Ishikawa (cell line): ENCODE measurements at regions not wholly inside any gene's neighbourhood (a gene's known extent, or its start where the extent isn't known, plus 50 kb on each side); places are given as distances from the start of the nearest gene placed in this dataset.

ENCODE experiments used
- CEBPB ChIP-seq: IDR thresholded peaks from 2 replicates; pipeline ENCODE4 v1.6.1; 2012
- CREB1 ChIP-seq: IDR thresholded peaks from 2 replicates; pipeline ENCODE4 v1.6.1; 2012; ENCODE audit warnings: low read depth
- EGR1 ChIP-seq: IDR thresholded peaks from 2 replicates; pipeline ENCODE4 v1.6.1; 2012
- EP300 ChIP-seq: IDR thresholded peaks from 2 replicates; pipeline ENCODE4 v1.6.1; 2012; ENCODE audit warnings: borderline replicate concordance
- FOXM1 ChIP-seq: IDR thresholded peaks from 2 replicates; pipeline ENCODE4 v1.6.1; 2012; ENCODE audit warnings: low read depth, borderline replicate concordance
- MAX ChIP-seq: IDR thresholded peaks from 2 replicates; pipeline ENCODE4 v1.6.1; 2012
- NFIC ChIP-seq: IDR thresholded peaks from 2 replicates; pipeline ENCODE4 v1.6.1; 2012
- RAD21 ChIP-seq: IDR thresholded peaks from 2 replicates; pipeline ENCODE4 v1.6.1; 2012; ENCODE audit warnings: low read depth
- REST ChIP-seq: IDR thresholded peaks from 2 replicates; pipeline ENCODE4 v1.6.1; 2012; ENCODE audit warnings: low read depth, mild to moderate bottlenecking
- TAF1 ChIP-seq: IDR thresholded peaks from 2 replicates; pipeline ENCODE4 v1.6.1; 2012; ENCODE audit warnings: low read depth, mild to moderate bottlenecking
- TCF12 ChIP-seq: IDR thresholded peaks from 2 replicates; pipeline ENCODE4 v1.6.1; 2012; ENCODE audit warnings: low read depth
- TEAD4 ChIP-seq: IDR thresholded peaks from 2 replicates; pipeline ENCODE4 v1.6.1; 2012
- USF1 ChIP-seq: IDR thresholded peaks from 2 replicates; pipeline ENCODE4 v1.6.1; 2012
- YY1 ChIP-seq: IDR thresholded peaks from 2 replicates; pipeline ENCODE4 v1.6.1; 2012; ENCODE audit warnings: low read depth
- ZBTB7A ChIP-seq: IDR thresholded peaks from 2 replicates; pipeline ENCODE4 v1.6.1; 2012; ENCODE audit warnings: low read depth

- TF ChIP-seq YY1 (no peak), TAF1 (no peak), EP300 (no peak), CEBPB (no peak), ZBTB7A (no peak), TEAD4 (no peak), REST (no peak), USF1 (no peak), NFIC (no peak), MAX (no peak), EGR1 (no peak), RAD21 (no peak), FOXM1 (no peak), TCF12 (no peak), CREB1 (no peak)
Measured at GRCh38 chr1:65049941-65050713, 83.8 kb upstream of the JAK1 start.

GRCh38 chr1:65050735-65051134 lies 84.4 kb upstream of the JAK1 start:
- TF ChIP-seq CEBPB (no peak), USF1 (no peak), TCF12 (no peak), TEAD4 (no peak), YY1 (no peak), MAX (no peak), REST (no peak), CREB1 (no peak), TAF1 (no peak), EGR1 (no peak), ZBTB7A (no peak), EP300 (no peak), FOXM1 (no peak), RAD21 (no peak), NFIC (no peak)

- TF ChIP-seq TAF1 (no peak), CEBPB (no peak), TCF12 (no peak), RAD21 (no peak), MAX (no peak), CREB1 (no peak), EP300 (no peak)
Measured at GRCh38 chr1:65054481-65054880, 88.1 kb upstream of the JAK1 start.

- TF ChIP-seq CEBPB (no peak), EGR1 (no peak), USF1 (no peak), ZBTB7A (no peak), NFIC (no peak), TCF12 (no peak), TAF1 (no peak)
Measured at GRCh38 chr1:65055747-65056146, 89.4 kb upstream of the JAK1 start.

GRCh38 chr1:65056234-65056633 lies 89.9 kb upstream of the JAK1 start:
- TF ChIP-seq TEAD4, result no peak
- no peak for TF ChIP-seq USF1
- TF ChIP-seq REST, result no peak
- TF ChIP-seq TAF1, result no peak
- TF ChIP-seq CEBPB, result no peak
- no peak for TF ChIP-seq EGR1
- no peak for TF ChIP-seq YY1
- TF ChIP-seq FOXM1, result no peak
